GM10248 (cell line): ENCODE measurements at regions not wholly inside any gene's neighbourhood (a gene's known extent, or its start where the extent isn't known, plus 50 kb on each side); places are given as distances from the start of the nearest gene placed in this dataset.
"Not testable (repeated sequence)": the region's sequence is repeated elsewhere in the genome, so short reads cannot be mapped to it uniquely, and the experiment has no call there.

ENCODE experiments used
- CTCF ChIA-PET: fragments of 300-600 bp; sonication (Branson Sonifier 250); formaldehyde crosslinking; extraction: SDS; loops from one replicate; lab custom pipeline; 2021; ENCODE audit warnings: antibody characterized with exemption; lab: Yijun Ruan, JAX
- POLR2A ChIA-PET: fragments of 350-650 bp; sonication (Branson Sonifier 250); formaldehyde crosslinking; extraction: SDS; loops from one replicate; lab custom pipeline; 2020; ENCODE audit warnings: antibody characterized with exemption; lab: Yijun Ruan, JAX
- DNase-seq: peaks from one replicate; pipeline ENCODE4 v3.0.0; 2012; ENCODE audit errors: extremely low spot score
- CTCF ChIP-seq: IDR thresholded peaks from 2 replicates; pipeline ENCODE4 v1.5.1; 2012; ENCODE audit warnings: mild to moderate bottlenecking, low read depth; ENCODE audit errors: extremely low read depth, missing control alignments, control extremely low read depth

- ChIA-PET CTCF (interaction anchor here (1.0 kb wide), 1 partner anchor 10 kb away, joined by 3 read pairs; no protein-coding TSS in a partner anchor), POLR2A (no interaction called here)
- no peak for TF ChIP-seq CTCF
- no peak for DNase-seq
Observed at GRCh38 chr6:18039481-18039880, 52.0 kb upstream of the KIF13A start.

- POLR2A ChIA-PET, CTCF ChIA-PET, DNase-seq: not testable (repeated sequence)
Observed at GRCh38 chr6:18038235-18038634, 50.8 kb upstream of the KIF13A start.
